ENCODE measurements at regions not wholly inside any gene's neighbourhood (a gene's known extent, or its start where the extent isn't known, plus 50 kb on each side); places are given as distances from the start of the nearest gene placed in this dataset.

GRCh38 chr2:216320852-216321251 is 51.4 kb downstream of the MARCHF4 start:
- Histone ChIP-seq H3K79me2 (ENCODE audit: insufficient read depth, low read length) (no peaks in the 10 kb centered on the region), H2BK20ac (ENCODE audit: low read depth, low read length, poor library complexity, severe bottlenecking) (no peak overlapping the region), H3K56ac (ENCODE audit: insufficient read length, low read depth, low read length) (no peak overlapping the region), H3K14ac (ENCODE audit: insufficient read depth, low read length) (no peak overlapping the region), H3T11ph (ENCODE audit: low read length) (no peak overlapping the region), H3K4ac (ENCODE audit: low read depth, low read length) (no peak overlapping the region), H3K18ac (ENCODE audit: insufficient read length, low read depth, low read length) (no peak overlapping the region), H3K27me3 (ENCODE audit: insufficient read depth, low read length) (no peaks in the 10 kb centered on the region), H2AFZ (ENCODE audit: low read length) (no peak overlapping the region), H2BK15ac (ENCODE audit: low read depth, low read length) (no peak overlapping the region), H3K23ac (ENCODE audit: insufficient read length, low read depth, low read length) (no peak overlapping the region), H3K4me1 (ENCODE audit: insufficient read depth, low read length) (peaks cover 2% of the 10 kb centered on the region; the same call in 1 of the 2 replicates), H4K20me1 (ENCODE audit: control insufficient read depth, insufficient read depth, insufficient read length) (no peaks in the 10 kb centered on the region), H4K8ac (replicated peaks; ENCODE audit: insufficient read length, low read depth, low read length) (no peak overlapping the region), H4K5ac (ENCODE audit: insufficient read length, low read depth, low read length) (no peak overlapping the region), H3K9ac (ENCODE audit: extremely low read depth, insufficient read length, low read length) (no peak overlapping the region), H4K91ac (ENCODE audit: insufficient read length, low read depth, low read length) (no peak overlapping the region), H3K4me2 (ENCODE audit: insufficient read depth, insufficient read length, low read length) (no peak overlapping the region), H2BK12ac (ENCODE audit: insufficient read length, low read depth, low read length) (no peak overlapping the region), H3K27ac (ENCODE audit: insufficient read length, low read depth, low read length) (no peak overlapping the region), H3K79me1 (ENCODE audit: insufficient read depth, low read depth, low read length, poor library complexity, severe bottlenecking) (no peaks in the 10 kb centered on the region), H2AK5ac (ENCODE audit: insufficient read length, low read length) (no peak overlapping the region), H2BK120ac (ENCODE audit: low read depth, low read length, poor library complexity, severe bottlenecking) (no peak overlapping the region), H3K23me2 (ENCODE audit: insufficient read length, low read depth, low read length, poor library complexity, severe bottlenecking) (no peaks in the 10 kb centered on the region), H2BK5ac (ENCODE audit: insufficient read length, low read length) (no peak overlapping the region), H3K9me3 (ENCODE audit: control insufficient read depth, low read depth, low read length) (no peaks in the 10 kb centered on the region)
- Mint-ChIP-seq H3K9me3 (no peaks in the 10 kb centered on the region; a peak in 1 of 5 replicates), H3K4me3 (no peak overlapping the region), H3K4me1 (peaks cover 27 to 35% of the 10 kb centered on the region in 2 experiments), H3K27me3 (ENCODE audit: low read depth) (peaks cover 3% of the 10 kb centered on the region), H3K27ac (no peak overlapping the region), H3K36me3 (ENCODE audit: insufficient read depth in 1 of 3, low read depth in 3 of 3) (no peaks in the 10 kb centered on the region)
- TF ChIP-seq CTCF (conservative IDR thresholded peaks at IDR 0.05) = no peak
- DNase-seq = no peak
- WGBS (ENCODE audit: extremely low coverage, insufficient read length, low lambda C conversion rate) = no CpG with 5 or more reads among the region's 7 CpGs
